ENCODE measurements at regions not wholly inside any gene's neighbourhood (a gene's known extent, or its start where the extent isn't known, plus 50 kb on each side); places are given as distances from the start of the nearest gene placed in this dataset.

DNA sequence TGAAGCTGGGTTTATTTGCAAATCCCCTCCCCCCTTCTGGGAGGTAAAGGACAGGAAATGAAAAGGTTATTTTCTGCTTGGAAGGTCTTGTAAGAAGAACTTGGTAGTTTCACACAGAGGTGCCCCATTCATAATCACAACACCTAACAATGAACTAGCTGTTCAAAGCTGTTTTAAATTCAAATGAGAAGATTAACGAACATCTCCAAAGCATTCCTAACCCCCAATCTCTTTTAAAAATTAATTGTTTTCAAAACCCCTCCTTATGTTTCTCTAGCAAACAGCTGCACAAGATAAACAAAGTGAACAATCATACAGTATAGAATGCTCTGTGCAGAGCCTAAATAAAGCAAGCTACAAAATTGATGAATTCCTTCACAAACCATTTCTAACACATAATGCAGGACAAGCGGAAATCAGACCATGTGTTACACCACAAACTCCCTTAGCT, 271.4 kb downstream of the SATB2 start:
- TF ChIP-seq, protein P1, sequence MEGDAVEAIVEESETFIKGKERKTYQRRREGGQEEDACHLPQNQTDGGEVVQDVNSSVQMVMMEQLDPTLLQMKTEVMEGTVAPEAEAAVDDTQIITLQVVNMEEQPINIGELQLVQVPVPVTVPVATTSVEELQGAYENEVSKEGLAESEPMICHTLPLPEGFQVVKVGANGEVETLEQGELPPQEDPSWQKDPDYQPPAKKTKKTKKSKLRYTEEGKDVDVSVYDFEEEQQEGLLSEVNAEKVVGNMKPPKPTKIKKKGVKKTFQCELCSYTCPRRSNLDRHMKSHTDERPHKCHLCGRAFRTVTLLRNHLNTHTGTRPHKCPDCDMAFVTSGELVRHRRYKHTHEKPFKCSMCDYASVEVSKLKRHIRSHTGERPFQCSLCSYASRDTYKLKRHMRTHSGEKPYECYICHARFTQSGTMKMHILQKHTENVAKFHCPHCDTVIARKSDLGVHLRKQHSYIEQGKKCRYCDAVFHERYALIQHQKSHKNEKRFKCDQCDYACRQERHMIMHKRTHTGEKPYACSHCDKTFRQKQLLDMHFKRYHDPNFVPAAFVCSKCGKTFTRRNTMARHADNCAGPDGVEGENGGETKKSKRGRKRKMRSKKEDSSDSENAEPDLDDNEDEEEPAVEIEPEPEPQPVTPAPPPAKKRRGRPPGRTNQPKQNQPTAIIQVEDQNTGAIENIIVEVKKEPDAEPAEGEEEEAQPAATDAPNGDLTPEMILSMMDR (IDR thresholded peaks at IDR 0.05): no peak
- no peak for TF ChIP-seq POLR2A (IDR thresholded peaks at IDR 0.05)
